IMR-90 (cell line): ENCODE measurements at regions not wholly inside any gene's neighbourhood (a gene's known extent, or its start where the extent isn't known, plus 50 kb on each side); places are given as distances from the start of the nearest gene placed in this dataset.

Experiments
- ATAC-seq: fragments of 200-7000 bp; cut with Tn5 transposase; 2 replicates; pipeline ENCODE4 v1.9.1; 2020; ENCODE audit warnings: low read depth, mild to moderate bottlenecking, moderate library complexity
- BruUV-seq: library from RNA; stranded (reverse); fragments of 400-500 nt; replicated peaks from 2 replicates; lab custom pipeline; 2021; lab: Mats Ljungman, UMichigan
- CTCF ChIA-PET: fragments of 300-600 bp; formaldehyde crosslinking; extraction: SDS; loops from one replicate; lab custom pipeline; 2021; ENCODE audit warnings: antibody characterized with exemption; lab: Yijun Ruan, JAX
- POLR2A ChIA-PET: fragments of 300-600 bp; sonication (Branson Sonifier 250); formaldehyde crosslinking; loops from one replicate; lab custom pipeline; 2022; ENCODE audit warnings: antibody characterized with exemption; ENCODE audit not compliant: unreplicated experiment; lab: Charles Lee
- DNase-seq: peaks from one replicate; pipeline ENCODE4 v3.0.0; 2013
- H2AFZ ChIP-seq: replicated peaks from 2 replicates; pipeline ENCODE3; 2013; ENCODE audit warnings: low read length, mild to moderate bottlenecking; ENCODE audit not compliant: poor library complexity
- H2AK5ac ChIP-seq: 2 replicates; pipeline ENCODE4 v1.6.1; 2013; ENCODE audit warnings: low read depth, low read length, inconsistent platforms
- H2AK9ac ChIP-seq: replicated peaks from 2 replicates; pipeline ENCODE3; 2013; ENCODE audit warnings: mild to moderate bottlenecking, low read depth, low read length, moderate library complexity; ENCODE audit not compliant: poor library complexity
- H2BK120ac ChIP-seq: 2 replicates; pipeline ENCODE4 v1.6.1; 2013; ENCODE audit warnings: low read depth, low read length, inconsistent platforms
- H2BK15ac ChIP-seq: 3 replicates; pipeline ENCODE4 v1.6.1; 2013; ENCODE audit warnings: low read depth, low read length, inconsistent platforms
- H2BK20ac ChIP-seq: 2 replicates; pipeline ENCODE4 v1.6.1; 2013; ENCODE audit warnings: low read depth, mild to moderate bottlenecking, inconsistent platforms, low read length, moderate library complexity
- H2BK5ac ChIP-seq: 2 replicates; pipeline ENCODE4 v1.6.1; 2013; ENCODE audit warnings: mild to moderate bottlenecking, low read depth, low read length, inconsistent platforms; ENCODE audit not compliant: poor library complexity, severe bottlenecking
- H3K14ac ChIP-seq: replicated peaks from 2 replicates; pipeline ENCODE4 v1.6.1; 2013; ENCODE audit warnings: low read depth, low read length, inconsistent platforms
- H3K18ac ChIP-seq: 2 replicates; pipeline ENCODE4 v1.6.1; 2013; ENCODE audit warnings: low read depth, low read length, control low read depth
- H3K23ac ChIP-seq: 2 replicates; pipeline ENCODE4 v1.6.1; 2013; ENCODE audit warnings: low read depth, low read length, inconsistent platforms
- H3K27ac ChIP-seq: 2 replicates; pipeline ENCODE4 v1.5.1; 2013; ENCODE audit warnings: mild to moderate bottlenecking, control low read depth, low read length; ENCODE audit not compliant: insufficient read depth
- H3K27me3 ChIP-seq: 2 replicates; pipeline ENCODE4 v1.6.1; 2013; ENCODE audit warnings: low read length; ENCODE audit not compliant: control insufficient read depth, insufficient read depth
- H3K36me3 ChIP-seq: 2 replicates; pipeline ENCODE4 v1.6.1; 2013; ENCODE audit warnings: low read length, mixed read lengths; ENCODE audit not compliant: control insufficient read depth, insufficient read depth
- H3K4ac ChIP-seq: 2 replicates; pipeline ENCODE4 v1.6.1; 2013; ENCODE audit warnings: low read depth, low read length, inconsistent platforms
- H3K4me1 ChIP-seq: 2 replicates; pipeline ENCODE4 v1.6.1; 2013; ENCODE audit warnings: low read length, mixed read lengths; ENCODE audit not compliant: control insufficient read depth, insufficient read depth
- H3K4me2 ChIP-seq: 2 replicates; pipeline ENCODE4 v1.6.1; 2013; ENCODE audit warnings: low read depth, mild to moderate bottlenecking, control low read depth, low read length, moderate library complexity
- H3K4me3 ChIP-seq: 2 replicates; pipeline ENCODE4 v1.5.1; 2013; ENCODE audit warnings: low read depth, mild to moderate bottlenecking, control low read depth, low read length, moderate library complexity; ENCODE audit not compliant: insufficient read depth
- H3K56ac ChIP-seq: 2 replicates; pipeline ENCODE4 v1.6.1; 2013; ENCODE audit warnings: low read length, inconsistent platforms; ENCODE audit not compliant: insufficient read depth; ENCODE audit errors: extremely low read depth
- H3K79me1 ChIP-seq, 2 experiments: 2 replicates each; pipeline ENCODE4 v1.6.1; 2013; ENCODE audit warnings: low read length in 2 of 2, inconsistent platforms in 1 of 2, low read depth in 1 of 2
- H3K9ac ChIP-seq: 2 replicates; pipeline ENCODE4 v1.6.1; 2013; ENCODE audit warnings: low read depth, low read length, control low read depth
- H3K9me1 ChIP-seq: 2 replicates; pipeline ENCODE4 v1.6.1; 2013; ENCODE audit warnings: low read length, inconsistent platforms; ENCODE audit not compliant: insufficient read depth
- H3K9me3 ChIP-seq: 2 replicates; pipeline ENCODE4 v1.6.1; 2013; ENCODE audit warnings: low read length; ENCODE audit not compliant: control insufficient read depth, insufficient read depth
- H4K20me1 ChIP-seq: 2 replicates; pipeline ENCODE4 v1.6.1; 2013; ENCODE audit warnings: low read length, inconsistent platforms; ENCODE audit not compliant: insufficient read depth
- H4K5ac ChIP-seq: 2 replicates; pipeline ENCODE4 v1.6.1; 2013; ENCODE audit warnings: mild to moderate bottlenecking, low read depth, low read length, control low read depth
- H4K8ac ChIP-seq, 2 experiments: 2 replicates each; pipeline ENCODE4 v1.6.1; 2013; ENCODE audit warnings: low read depth in 2 of 2, low read length in 2 of 2, control low read depth in 1 of 2, inconsistent platforms in 1 of 2
- H4K91ac ChIP-seq: 2 replicates; pipeline ENCODE4 v1.6.1; 2013; ENCODE audit warnings: low read depth, low read length, inconsistent platforms; ENCODE audit not compliant: insufficient read depth
- SMC3 ChIP-seq: fragments of 150-350 bp; IDR thresholded peaks from 2 replicates; pipeline ENCODE4 v1.6.1; 2016; ENCODE audit warnings: low read depth, mild to moderate bottlenecking, antibody characterized with exemption, low read length, moderate library complexity
- WGBS, 2 experiments: methylation state at CpG; one replicate each; pipeline versions ENCODE4 v1.1.5 to v1.1.7; 2013; ENCODE audit warnings: missing lambda C conversion rate in 2 of 2; ENCODE audit not compliant: insufficient read length in 1 of 2; ENCODE audit errors: extremely low coverage in 2 of 2; 5-methylcytosine and 5-hydroxymethylcytosine counted together
- dilution Hi-C: fragments of 300-500 bp; cut with HindIII; formaldehyde crosslinking; loops from one replicate; pipeline ENCODE4 v1.14.3; 2018; ENCODE audit warnings: low sequenced_read_pairs; ENCODE audit not compliant: unreplicated experiment
- in situ Hi-C: fragments of 300-500 bp; cut with MboI; formaldehyde crosslinking; loops from 3 replicates; pipeline ENCODE4 v1.14.3; 2019; ENCODE audit warnings: low sequenced_read_pairs, inconsistent platforms, mixed read lengths
- intact Hi-C: fragments of 100-400 bp; cut with micrococcal nuclease; formaldehyde crosslinking; loops from 2 replicates; pipeline ENCODE4 v1.10.0; 2022

DNA sequence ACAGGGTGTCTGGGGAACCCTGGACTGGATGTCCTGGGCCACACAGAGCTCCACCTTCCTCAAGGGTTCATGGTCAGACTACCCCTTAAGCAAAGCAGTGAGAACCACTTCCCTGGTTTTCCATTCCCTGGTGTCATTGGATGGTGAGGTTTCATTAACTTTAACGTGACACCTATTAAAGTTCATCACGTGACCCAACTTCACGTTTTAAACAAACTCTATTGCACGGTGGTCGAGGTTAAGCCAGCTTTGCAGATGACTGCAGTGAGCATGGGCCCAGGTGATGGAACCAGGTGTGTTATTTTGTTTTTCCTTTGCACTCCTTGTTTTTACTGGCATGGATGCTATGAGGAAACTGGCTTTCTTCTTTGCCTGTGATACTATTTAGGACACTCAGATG is 385.7 kb upstream of the IRX1 start:
- no peak overlapping the region for H2BK15ac ChIP-seq
- no peak overlapping the region for H3K4me3 ChIP-seq
- H3K9ac ChIP-seq, result no peak overlapping the region
- no peaks in the 10 kb centered on the region for H3K4me1 ChIP-seq
- H2AFZ ChIP-seq, result no peak overlapping the region
- no peak overlapping the region for H3K18ac ChIP-seq
- no peaks in the 10 kb centered on the region for H3K9me1 ChIP-seq
- BruUV-seq, result no TSS peak
- dilution Hi-C loops, result no loop called here
- no peak overlapping the region for H3K27ac ChIP-seq
- no peak for TF ChIP-seq SMC3
- H3K27me3 ChIP-seq, result no peaks in the 10 kb centered on the region
- no peak overlapping the region for H2AK9ac ChIP-seq
- peaks cover 39% of the 10 kb centered on the region for H3K9me3 ChIP-seq
- no peak overlapping the region for H3K23ac ChIP-seq
- no peak overlapping the region for H2BK5ac ChIP-seq
- no peaks in the 10 kb centered on the region for H3K36me3 ChIP-seq
- no peaks in the 10 kb centered on the region for H4K20me1 ChIP-seq
- no peak overlapping the region for H3K4me2 ChIP-seq
- H2BK120ac ChIP-seq, result no peak overlapping the region
- DNase-seq (no peak), ATAC-seq (no peak)
- no peaks in the 10 kb centered on the region for H3K79me1 ChIP-seq
- POLR2A ChIA-PET, result no interaction called here
- in situ Hi-C loops, result no loop called here
- intact Hi-C loops, result no loop called here
- no peak overlapping the region for H2BK20ac ChIP-seq
- no peak overlapping the region for H2AK5ac ChIP-seq
- H4K91ac ChIP-seq, result no peak overlapping the region
- CTCF ChIA-PET, result no interaction called here
- H3K4ac ChIP-seq, result no peak overlapping the region
- H3K14ac ChIP-seq, result no peak overlapping the region
- H4K8ac ChIP-seq, result no peak overlapping the region
- H3K56ac ChIP-seq, result no peak overlapping the region
- no CpG with 5 or more reads among the region's 5 CpGs for WGBS, 2 experiments
- no peak overlapping the region for H4K5ac ChIP-seq
